Immature natural killer cell (primary cell): ENCODE measurements at regions not wholly inside any gene's neighbourhood (a gene's known extent, or its start where the extent isn't known, plus 50 kb on each side); places are given as distances from the start of the nearest gene placed in this dataset.
A peak's percentile ranks its signal among the peaks of the same experiment; 100 is the strongest.
"Not testable (repeated sequence)": the region's sequence is repeated elsewhere in the genome, so short reads cannot be mapped to it uniquely, and the experiment has no call there.

Experiments used
- DNase-seq, 3 donors: peaks; one replicate each; pipeline ENCODE4 v3.0.0; 2022; ENCODE audit warnings: mixed read lengths in 1 of 3
- H3K27ac Mint-ChIP-seq, 6 donors: one replicate each; pipeline ENCODE4 v1.8.0; 2020; ENCODE audit warnings: mixed read lengths in 6 of 6, mild to moderate bottlenecking in 5 of 6, inconsistent platforms in 4 of 6, moderate library complexity in 3 of 6
- H3K27me3 Mint-ChIP-seq, 3 donors: one replicate each; pipeline ENCODE4 v1.8.0; 2020 to 2021; ENCODE audit warnings: low read depth in 3 of 3, mild to moderate bottlenecking in 3 of 3, mixed read lengths in 3 of 3, moderate library complexity in 3 of 3, inconsistent platforms in 1 of 3
- H3K36me3 Mint-ChIP-seq, 3 donors: one replicate each; pipeline ENCODE4 v1.8.0; 2020; ENCODE audit warnings: mixed read lengths in 3 of 3, inconsistent platforms in 2 of 3, mild to moderate bottlenecking in 2 of 3
- H3K4me1 Mint-ChIP-seq, 2 donors: one replicate each; pipeline ENCODE4 v1.8.0; 2020; ENCODE audit warnings: inconsistent platforms in 2 of 2, mild to moderate bottlenecking in 2 of 2, mixed read lengths in 2 of 2, moderate library complexity in 1 of 2
- H3K4me3 Mint-ChIP-seq, 5 donors: one replicate each; pipeline ENCODE4 v1.8.0; 2020; ENCODE audit warnings: mild to moderate bottlenecking in 5 of 5, mixed read lengths in 5 of 5, inconsistent platforms in 3 of 5, moderate library complexity in 3 of 5
- H3K9me3 Mint-ChIP-seq, 6 donors: one replicate each; pipeline ENCODE4 v1.8.0; 2020; ENCODE audit warnings: mild to moderate bottlenecking in 6 of 6, mixed read lengths in 6 of 6, inconsistent platforms in 4 of 6, moderate library complexity in 3 of 6

- H3K27ac Mint-ChIP-seq, H3K9me3 Mint-ChIP-seq, H3K4me3 Mint-ChIP-seq, H3K27me3 Mint-ChIP-seq, H3K36me3 Mint-ChIP-seq, DNase-seq: not testable (repeated sequence)
- peaks cover 10% of the 10 kb centered on the region in 2 donors for H3K4me1 Mint-ChIP-seq
Observed at GRCh38 chr12:9306004-9306403, 97.8 kb upstream of the PZP start.

- H3K27me3 Mint-ChIP-seq, H3K4me1 Mint-ChIP-seq: not testable (repeated sequence)
Observed at GRCh38 chr12:9304540-9304939, 96.3 kb upstream of the PZP start.

GRCh38 chr12:9295872-9296271 lies 87.7 kb upstream of the PZP start:
- not testable (repeated sequence) for H3K27me3 Mint-ChIP-seq, DNase-seq, H3K27ac Mint-ChIP-seq, H3K4me3 Mint-ChIP-seq, H3K36me3 Mint-ChIP-seq, H3K9me3 Mint-ChIP-seq, H3K4me1 Mint-ChIP-seq

More at GRCh38 chr12:9304540-9304939, 96.3 kb upstream of the PZP start:
- DNase-seq, H3K4me3 Mint-ChIP-seq, H3K27ac Mint-ChIP-seq, H3K36me3 Mint-ChIP-seq, H3K9me3 Mint-ChIP-seq: not testable (repeated sequence)

DNA sequence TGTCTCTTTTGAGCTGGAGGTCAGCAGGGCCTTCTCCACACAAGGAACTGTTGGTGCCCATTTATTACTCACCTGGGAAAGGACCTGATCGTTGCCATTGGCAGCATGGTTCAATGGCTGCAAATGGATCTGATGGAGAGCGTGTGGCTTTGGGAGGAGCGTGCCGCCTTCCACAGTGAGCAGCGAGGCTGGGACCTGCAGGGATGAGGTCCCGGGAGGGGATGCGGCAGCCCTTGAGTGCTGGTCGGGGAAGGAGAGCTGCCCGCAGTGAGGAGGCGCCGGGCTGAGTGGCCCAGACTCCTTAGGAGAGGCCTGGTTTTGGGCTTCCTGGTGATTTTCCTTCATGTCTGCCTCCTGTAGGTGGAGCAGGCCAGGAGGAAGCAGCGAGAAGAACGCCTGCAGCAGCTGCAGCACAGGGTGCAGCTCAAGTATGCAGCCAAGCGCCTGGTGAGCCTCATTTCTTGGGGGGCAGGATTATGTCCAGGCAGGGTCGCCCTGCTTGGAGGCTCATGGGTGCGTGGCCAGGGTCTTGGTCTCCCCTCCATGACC lies 86.0 kb upstream of the PZP start:
- not testable (repeated sequence) for H3K4me3 Mint-ChIP-seq, H3K4me1 Mint-ChIP-seq, H3K27ac Mint-ChIP-seq, H3K27me3 Mint-ChIP-seq, H3K36me3 Mint-ChIP-seq, DNase-seq, H3K9me3 Mint-ChIP-seq

- not testable (repeated sequence) for H3K36me3 Mint-ChIP-seq, DNase-seq, H3K27me3 Mint-ChIP-seq, H3K4me3 Mint-ChIP-seq, H3K9me3 Mint-ChIP-seq, H3K27ac Mint-ChIP-seq, H3K4me1 Mint-ChIP-seq
Observed at GRCh38 chr12:9293391-9293790, 85.2 kb upstream of the PZP start.

DNA sequence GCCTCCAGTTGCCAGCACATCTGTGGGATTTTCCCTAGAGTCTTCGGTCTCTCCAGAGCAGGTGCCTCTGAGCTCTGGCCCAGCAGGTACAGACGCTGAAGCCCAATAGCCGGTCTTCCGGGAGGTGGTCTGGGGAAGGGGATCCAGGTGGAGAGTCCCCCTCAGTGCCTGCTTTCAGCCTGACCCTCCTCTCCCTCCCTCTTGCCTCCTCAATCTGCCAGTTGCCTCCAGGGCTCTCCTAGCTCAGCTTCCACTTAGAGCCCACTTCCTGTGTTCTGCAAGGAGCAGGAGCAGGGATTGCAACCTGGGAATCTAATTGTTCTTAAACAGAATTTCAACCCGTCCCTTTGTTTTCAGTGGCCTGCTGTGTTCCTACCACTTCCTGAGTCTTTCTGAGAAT lies 81.8 kb upstream of the PZP start:
- not testable (repeated sequence) for H3K4me3 Mint-ChIP-seq

DNA sequence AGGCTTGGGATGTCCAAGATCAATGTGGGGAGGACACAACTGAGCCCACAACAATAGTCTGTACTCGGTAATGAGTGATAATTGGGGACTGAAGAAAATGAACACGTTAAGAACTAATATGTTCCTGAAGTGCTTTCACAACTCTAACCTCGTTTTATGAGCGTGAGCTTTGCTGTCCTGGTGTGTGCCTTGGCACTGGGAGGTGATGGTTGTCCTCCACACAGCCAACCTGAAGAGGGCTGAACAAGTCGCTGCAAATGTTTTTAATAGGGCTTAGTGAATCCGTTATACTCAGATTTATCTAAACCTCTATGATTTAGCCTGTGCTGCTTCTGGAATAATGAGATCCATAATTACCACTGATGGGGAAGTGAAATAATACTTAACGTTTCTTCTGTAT lies 76.5 kb upstream of the PZP start:
- not testable (repeated sequence) for DNase-seq, H3K9me3 Mint-ChIP-seq, H3K36me3 Mint-ChIP-seq, H3K27me3 Mint-ChIP-seq
- H3K4me1 Mint-ChIP-seq = peaks cover 13 to 16% of the 10 kb centered on the region in 2 donors
- peak overlapping the region in 3 of 5 donors; percentile 97 for H3K4me3 Mint-ChIP-seq
- H3K27ac Mint-ChIP-seq = peak overlapping the region in 1 of 6 donors; percentile 96

More for the DNA sequence above, 81.8 kb upstream of the PZP start:
- H3K4me1 Mint-ChIP-seq, H3K27ac Mint-ChIP-seq, H3K9me3 Mint-ChIP-seq, H3K36me3 Mint-ChIP-seq, DNase-seq, H3K27me3 Mint-ChIP-seq: not testable (repeated sequence)

DNA sequence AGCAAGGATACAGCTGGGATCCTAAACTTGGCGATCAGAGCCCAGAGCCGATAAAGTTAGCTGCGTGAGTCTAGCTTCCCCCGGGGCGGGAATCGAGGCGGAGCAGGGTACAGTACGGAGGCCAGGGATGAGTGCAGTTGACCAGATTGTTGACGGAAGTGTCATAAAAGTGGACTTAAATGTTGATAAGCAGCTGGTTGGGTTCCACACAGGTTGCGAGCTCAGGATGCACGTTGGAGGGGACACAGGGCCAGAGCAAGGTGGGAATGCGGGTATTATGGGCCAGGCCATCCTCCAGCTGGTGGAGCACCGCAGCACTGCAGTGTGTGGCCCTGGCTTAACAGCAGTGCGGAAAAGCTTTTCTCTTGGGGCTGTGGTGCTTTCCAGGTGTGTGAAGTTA lies 76.0 kb upstream of the PZP start:
- Mint-ChIP-seq H3K4me3 (peak overlapping the region; percentile 74 to 97 (median 97)), H3K4me1 (peaks cover 13 to 16% of the 10 kb centered on the region in 2 donors), H3K27ac (peak overlapping the region; percentile 13 to 96 (median 80))
- not testable (repeated sequence) for H3K9me3 Mint-ChIP-seq, H3K27me3 Mint-ChIP-seq, H3K36me3 Mint-ChIP-seq
- DNase-seq = peak in 2 of 3 donors; percentile 3 to 33

GRCh38 chr12:9283346-9284095 lies 75.3 kb upstream of the PZP start:
- not testable (repeated sequence) for H3K27me3 Mint-ChIP-seq, H3K9me3 Mint-ChIP-seq, H3K36me3 Mint-ChIP-seq
- Mint-ChIP-seq H3K4me1 (peaks cover 13 to 16% of the 10 kb centered on the region in 2 donors), H3K27ac (peak overlapping the region; percentile 75 to 95 (median 92)), H3K4me3 (peak overlapping the region; percentile 96 to 97 (median 97))
- DNase-seq = peak; percentile 82 to 93 (median 88)

DNA sequence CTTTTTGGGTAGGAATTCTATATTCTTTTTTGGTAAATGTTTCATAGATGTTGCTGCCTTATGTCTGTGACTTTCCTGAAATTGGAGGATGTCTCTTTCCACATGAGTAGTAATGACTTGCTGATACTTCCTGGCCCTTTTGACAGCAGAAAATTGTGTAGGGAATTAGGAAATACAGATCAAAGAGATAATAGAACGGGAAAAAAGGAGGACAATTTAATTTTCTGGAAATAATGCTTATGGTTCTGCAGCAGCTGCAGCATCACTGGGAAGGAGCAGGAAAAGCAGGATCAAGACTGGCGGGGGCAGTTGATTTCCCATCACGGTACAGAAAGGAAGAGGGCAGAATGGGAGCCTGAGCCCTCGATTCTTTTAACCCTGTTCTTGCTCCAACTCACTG lies 68.8 kb upstream of the PZP start:
- Mint-ChIP-seq H3K27ac (no peak overlapping the region), H3K4me1 (no peaks in the 10 kb centered on the region), H3K9me3 (no peaks in the 10 kb centered on the region), H3K4me3 (no peak overlapping the region), H3K27me3 (peaks cover 2 to 6% (median 4%) of the 10 kb centered on the region in 3 donors), H3K36me3 (no peaks in the 10 kb centered on the region)
- DNase-seq = no peak

DNA sequence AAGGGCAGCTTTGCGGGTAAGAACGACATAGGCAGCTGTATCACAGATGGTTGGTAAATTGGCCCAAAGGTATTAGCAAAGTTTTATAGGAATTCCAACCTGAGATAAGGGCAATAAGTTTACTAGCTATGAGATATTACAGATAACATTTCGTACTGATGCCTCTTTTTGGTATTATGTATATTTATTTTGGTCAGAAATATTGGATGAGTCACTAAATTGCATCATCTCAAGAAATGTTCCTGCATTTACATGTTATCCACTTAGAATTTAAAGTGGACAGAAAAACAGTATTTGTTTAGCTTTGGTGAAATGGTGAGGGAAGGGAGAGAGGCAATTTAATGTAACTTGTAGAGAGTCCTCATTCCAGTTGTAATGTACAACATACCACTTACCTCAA lies 65.1 kb upstream of the PZP start:
- H3K9me3 Mint-ChIP-seq = no peaks in the 10 kb centered on the region
- DNase-seq = no peak
- H3K4me1 Mint-ChIP-seq = no peaks in the 10 kb centered on the region
- H3K4me3 Mint-ChIP-seq = no peak overlapping the region
- no peaks in the 10 kb centered on the region for H3K36me3 Mint-ChIP-seq
- H3K27me3 Mint-ChIP-seq = peaks cover 0 to 8% (median 4%) of the 10 kb centered on the region in 3 donors
- H3K27ac Mint-ChIP-seq = no peak overlapping the region

DNA sequence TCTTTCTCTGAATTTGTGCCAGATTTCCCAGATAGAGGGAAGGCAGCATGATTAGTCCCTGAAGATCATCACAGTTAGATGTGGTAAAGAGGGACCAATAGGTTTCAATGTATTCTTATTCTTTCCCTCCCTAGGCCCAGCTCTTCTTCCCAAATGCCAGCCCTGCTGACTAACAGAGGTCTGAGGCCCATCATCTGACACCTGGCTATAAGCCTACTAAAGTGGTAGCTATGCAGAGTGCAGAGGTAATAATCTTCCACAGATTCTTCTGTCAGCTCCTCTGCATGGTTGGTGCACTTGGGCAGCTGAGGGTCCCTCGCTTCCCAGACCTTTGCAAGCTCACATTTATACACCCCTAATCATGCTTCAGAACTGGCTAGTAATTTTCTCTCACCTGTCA lies 63.7 kb upstream of the PZP start:
- H3K27me3 Mint-ChIP-seq = peaks cover 0 to 5% (median 4%) of the 10 kb centered on the region in 3 donors
- H3K4me1 Mint-ChIP-seq = no peaks in the 10 kb centered on the region

DNA sequence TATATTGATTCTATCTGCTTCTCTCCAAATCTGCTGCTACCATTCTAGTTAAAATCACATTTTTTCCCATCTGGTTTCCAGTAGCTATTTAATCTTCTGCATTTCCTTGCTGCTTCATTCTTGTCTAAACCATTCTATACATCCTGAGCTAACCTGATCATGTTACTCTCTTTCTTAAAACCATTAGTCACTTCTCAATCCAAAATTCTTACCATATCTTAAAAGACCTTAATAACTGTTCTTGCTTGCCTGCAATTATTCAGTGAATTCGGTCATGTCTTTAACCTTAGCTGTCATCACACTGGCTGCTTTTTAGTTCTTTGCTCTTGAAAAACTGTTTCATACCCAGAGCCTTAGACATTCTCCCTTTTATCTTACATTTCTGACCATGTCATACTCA lies 56.4 kb upstream of the PZP start:
- Mint-ChIP-seq H3K27ac (peak overlapping the region in 2 of 6 donors; percentile 2 to 62), H3K36me3 (peaks cover 0 to 3% (median 0%) of the 10 kb centered on the region in 3 donors)

More for the DNA sequence above, 63.7 kb upstream of the PZP start:
- Mint-ChIP-seq H3K36me3 (no peaks in the 10 kb centered on the region), H3K27ac (no peak overlapping the region), H3K4me3 (no peak overlapping the region), H3K9me3 (no peaks in the 10 kb centered on the region)
- DNase-seq = no peak

GRCh38 chr12:9260931-9261330 lies 52.7 kb upstream of the PZP start:
- Mint-ChIP-seq H3K4me3 (no peak overlapping the region), H3K4me1 (no peaks in the 10 kb centered on the region), H3K36me3 (peaks cover 5 to 15% (median 10%) of the 10 kb centered on the region in 3 donors), H3K27me3 (peaks cover 0 to 2% (median 2%) of the 10 kb centered on the region in 3 donors), H3K9me3 (no peaks in the 10 kb centered on the region), H3K27ac (no peak overlapping the region)
- DNase-seq = no peak

More for the DNA sequence above, 56.4 kb upstream of the PZP start:
- Mint-ChIP-seq H3K4me3 (no peak overlapping the region), H3K27me3 (peaks cover 0 to 2% (median 2%) of the 10 kb centered on the region in 3 donors), H3K9me3 (no peaks in the 10 kb centered on the region), H3K4me1 (no peaks in the 10 kb centered on the region)
- no peak for DNase-seq

GRCh38 chr12:9258676-9259075 lies 50.5 kb upstream of the PZP start:
- DNase-seq = no peak
- peaks cover 0 to 2% (median under 1%) of the 10 kb centered on the region in 3 donors for H3K27me3 Mint-ChIP-seq
- H3K27ac Mint-ChIP-seq = no peak overlapping the region

More at GRCh38 chr12:9258676-9259075, 50.5 kb upstream of the PZP start:
- Mint-ChIP-seq H3K36me3 (peaks cover 10 to 20% (median 10%) of the 10 kb centered on the region in 3 donors), H3K4me1 (no peaks in the 10 kb centered on the region), H3K9me3 (no peaks in the 10 kb centered on the region), H3K4me3 (no peak overlapping the region)
